GM12875 (cell line): ENCODE measurements at regions not wholly inside any gene's neighbourhood (a gene's known extent, or its start where the extent isn't known, plus 50 kb on each side); places are given as distances from the start of the nearest gene placed in this dataset.

Experiments
- H3K4me3 ChIP-seq: one replicate; pipeline ENCODE4 v1.5.1; 2011; ENCODE audit warnings: low read depth, low read length, control low read depth
- CTCF ChIP-seq: IDR thresholded peaks from 2 replicates; pipeline ENCODE4 v1.5.1; 2011; ENCODE audit warnings: low read depth, mild to moderate bottlenecking, control low read depth, inconsistent platforms, low read length, moderate library complexity, borderline replicate concordance; ENCODE audit not compliant: insufficient read depth

- H3K4me3 ChIP-seq, result no peak overlapping the region
- TF ChIP-seq CTCF, result no peak
These were observed 256.5 kb downstream of the MN1 start for GRCh38 chr22:27545085-27545484.

DNA sequence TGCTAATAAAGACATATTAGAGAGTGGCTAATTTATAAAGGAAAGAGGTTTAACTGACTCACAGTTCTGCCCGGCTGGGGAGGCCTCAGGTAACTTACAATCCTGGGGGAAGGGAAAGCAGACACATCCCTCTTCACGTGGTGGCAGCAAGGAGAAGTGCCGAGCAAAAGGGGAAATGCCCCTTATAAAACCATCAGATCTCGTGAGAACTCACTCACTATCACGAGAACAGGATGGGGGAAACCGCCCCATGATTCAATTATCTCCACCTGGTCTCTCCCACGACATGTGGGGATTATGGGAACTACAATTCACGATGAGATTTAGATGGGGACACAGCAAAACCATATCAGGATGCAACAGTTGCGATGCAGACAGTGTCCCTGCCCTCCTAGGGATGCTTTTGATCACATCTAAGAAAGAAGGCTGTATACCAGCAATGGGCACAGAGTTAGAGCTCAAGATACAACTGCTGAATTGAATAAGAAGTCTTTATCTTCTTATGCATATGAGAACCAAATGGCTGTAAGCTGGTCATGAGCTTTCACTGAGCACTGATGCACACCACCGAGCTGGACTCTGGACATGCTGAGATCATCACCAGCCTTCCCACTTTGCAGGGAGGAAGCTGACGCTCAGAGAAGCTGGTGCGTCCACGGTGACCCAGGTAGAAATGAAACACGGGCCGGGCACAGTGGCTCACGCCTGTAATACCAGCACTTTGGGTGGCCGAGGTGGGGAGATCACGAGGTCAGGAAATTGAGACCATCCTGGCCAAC, 255.2 kb downstream of the MN1 start:
- no peak for TF ChIP-seq CTCF
- H3K4me3 ChIP-seq, result no peak overlapping the region

DNA sequence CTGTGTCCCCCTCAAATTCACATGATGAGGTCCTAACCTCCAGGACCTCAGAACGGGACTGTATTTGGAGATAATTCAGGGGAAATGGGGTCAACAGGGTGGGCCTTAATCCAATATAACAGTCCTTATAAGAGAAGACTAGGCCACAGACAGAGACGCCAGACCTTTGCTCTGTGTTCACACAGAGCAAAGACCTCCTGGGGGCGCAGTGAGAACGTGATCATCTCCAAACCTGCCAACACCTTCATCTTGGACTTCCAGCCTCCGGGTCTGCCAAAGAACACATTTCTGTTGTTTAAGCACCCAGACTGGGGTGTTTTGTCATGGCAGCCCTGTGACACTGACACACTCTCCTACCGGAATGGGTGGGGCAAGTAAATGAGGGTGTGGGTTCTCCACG, 250.2 kb downstream of the MN1 start:
- H3K4me3 ChIP-seq, result no peak overlapping the region

DNA sequence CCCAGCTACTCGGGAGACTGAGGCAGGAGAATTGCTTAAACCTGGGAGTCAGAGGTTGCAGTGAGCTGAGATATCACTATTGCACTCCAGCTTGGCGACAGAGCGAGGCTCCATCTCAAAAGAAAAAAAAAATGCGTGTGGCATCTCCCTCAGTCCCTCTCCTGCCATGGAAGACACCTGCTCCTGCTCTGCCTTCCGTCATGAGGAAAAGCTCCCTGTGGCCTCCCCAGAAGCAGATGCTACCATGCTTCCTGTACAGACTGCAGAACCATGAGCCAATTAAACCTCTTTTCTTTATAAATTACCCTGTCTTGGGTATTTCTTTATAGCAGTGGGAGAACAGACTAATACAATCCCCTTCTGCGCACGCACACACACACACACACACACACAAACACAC, 249.4 kb downstream of the MN1 start:
- no peak overlapping the region for H3K4me3 ChIP-seq
- no peak for TF ChIP-seq CTCF

More for the DNA sequence above, 250.2 kb downstream of the MN1 start:
- TF ChIP-seq CTCF, result no peak

DNA sequence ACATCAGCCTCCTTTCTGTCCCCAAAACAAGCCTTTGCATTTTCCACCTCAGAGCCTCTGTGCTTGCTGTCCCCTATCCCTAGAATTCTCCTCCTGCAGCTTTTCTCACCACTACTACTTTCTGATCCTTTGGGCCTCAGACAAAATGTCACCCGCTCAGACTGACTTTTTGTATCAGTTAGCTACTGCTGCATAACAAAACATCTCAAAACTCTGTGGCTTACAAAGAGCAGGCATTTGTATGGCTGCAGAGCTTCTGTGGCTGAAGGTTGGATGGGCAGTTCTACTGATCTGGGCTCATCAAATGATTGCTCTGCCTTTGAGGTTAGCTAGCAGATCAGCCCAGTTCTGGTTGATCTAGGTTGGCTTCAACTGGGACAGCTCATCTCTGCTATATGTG, 248.7 kb downstream of the MN1 start:
- TF ChIP-seq CTCF, result no peak
- no peak overlapping the region for H3K4me3 ChIP-seq

- no peak overlapping the region for H3K4me3 ChIP-seq
- no peak for TF ChIP-seq CTCF
These were observed 247.3 kb downstream of the MN1 start for GRCh38 chr22:27554106-27554811.

GRCh38 chr22:27554841-27555456, 246.6 kb downstream of the MN1 start:
- H3K4me3 ChIP-seq, result no peak overlapping the region
- no peak for TF ChIP-seq CTCF
